ENCODE measurements at regions not wholly inside any gene's neighbourhood (a gene's known extent, or its start where the extent isn't known, plus 50 kb on each side); places are given as distances from the start of the nearest gene placed in this dataset.

DNA sequence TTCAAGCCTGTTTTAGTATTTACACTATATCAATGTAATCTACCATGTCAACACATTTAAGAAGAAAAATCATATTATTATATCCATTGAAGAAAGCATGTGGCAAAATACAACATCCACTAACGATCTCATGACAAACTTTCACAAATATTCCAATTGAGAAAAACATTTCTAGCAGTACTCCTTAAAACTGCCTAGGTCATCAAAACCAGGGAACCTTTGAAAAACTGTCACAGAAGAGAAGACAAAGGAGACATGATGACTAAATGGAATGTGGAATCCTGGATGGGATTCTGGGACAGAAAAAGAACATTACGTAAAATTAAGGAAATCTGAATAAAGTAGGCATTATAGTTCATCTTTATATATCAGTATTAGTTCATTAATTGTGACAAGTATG lies 1091.3 kb upstream of the CDH6 start:
- TF ChIP-seq ZBTB7A (IDR thresholded peaks at IDR 0.05; ENCODE audit: low read depth) (no peak), EP300 (IDR thresholded peaks at IDR 0.05; ENCODE audit: borderline replicate concordance) (no peak), TAF1 (IDR thresholded peaks at IDR 0.05; ENCODE audit: low read depth) (no peak), TEAD4 (IDR thresholded peaks at IDR 0.05) (no peak), CREB1 (IDR thresholded peaks at IDR 0.05; ENCODE audit: low read depth) (no peak), REST (IDR thresholded peaks at IDR 0.05; ENCODE audit: low read depth) (no peak), RAD21 (IDR thresholded peaks at IDR 0.05; ENCODE audit: low read depth) (no peak), NFIC (IDR thresholded peaks at IDR 0.05) (no peak), USF1 (IDR thresholded peaks at IDR 0.05) (no peak), CEBPB (IDR thresholded peaks at IDR 0.05) (no peak), EGR1 (IDR thresholded peaks at IDR 0.05) (no peak), TCF12 (IDR thresholded peaks at IDR 0.05; ENCODE audit: low read depth) (no peak), YY1 (IDR thresholded peaks at IDR 0.05; ENCODE audit: low read depth) (no peak), FOXM1 (IDR thresholded peaks at IDR 0.05; ENCODE audit: borderline replicate concordance, low read depth) (no peak)
- TF ChIP-seq, protein P1, sequence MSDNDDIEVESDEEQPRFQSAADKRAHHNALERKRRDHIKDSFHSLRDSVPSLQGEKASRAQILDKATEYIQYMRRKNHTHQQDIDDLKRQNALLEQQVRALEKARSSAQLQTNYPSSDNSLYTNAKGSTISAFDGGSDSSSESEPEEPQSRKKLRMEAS (IDR thresholded peaks at IDR 0.05): no peak

DNA sequence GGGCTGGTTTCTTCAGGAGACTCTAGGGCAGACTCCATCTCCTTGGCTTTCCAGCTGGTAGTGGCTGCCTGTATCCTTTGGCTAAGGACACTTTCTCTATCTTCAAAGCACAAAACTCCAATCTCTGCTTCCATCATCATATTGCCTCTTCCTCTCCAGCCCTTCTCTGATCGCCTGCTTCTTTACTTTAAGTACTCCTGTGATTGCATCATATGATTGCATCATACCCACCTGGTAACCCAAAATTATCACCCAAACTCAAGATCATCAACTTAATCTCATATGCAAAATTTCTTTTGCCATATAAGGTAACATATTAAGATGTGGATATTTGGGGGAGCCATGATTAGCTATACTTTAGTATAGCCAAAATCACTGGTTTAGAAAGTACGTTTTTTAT lies 1092.6 kb upstream of the CDH6 start:
- no peak for TF ChIP-seq REST (IDR thresholded peaks at IDR 0.05; ENCODE audit: low read depth)
- peak; percentile 70; the same call in 1 of the 2 replicates for TF ChIP-seq CEBPB (IDR thresholded peaks at IDR 0.05)
- no peak for TF ChIP-seq ZBTB7A (IDR thresholded peaks at IDR 0.05; ENCODE audit: low read depth)
- no peak for TF ChIP-seq USF1 (IDR thresholded peaks at IDR 0.05)

DNA sequence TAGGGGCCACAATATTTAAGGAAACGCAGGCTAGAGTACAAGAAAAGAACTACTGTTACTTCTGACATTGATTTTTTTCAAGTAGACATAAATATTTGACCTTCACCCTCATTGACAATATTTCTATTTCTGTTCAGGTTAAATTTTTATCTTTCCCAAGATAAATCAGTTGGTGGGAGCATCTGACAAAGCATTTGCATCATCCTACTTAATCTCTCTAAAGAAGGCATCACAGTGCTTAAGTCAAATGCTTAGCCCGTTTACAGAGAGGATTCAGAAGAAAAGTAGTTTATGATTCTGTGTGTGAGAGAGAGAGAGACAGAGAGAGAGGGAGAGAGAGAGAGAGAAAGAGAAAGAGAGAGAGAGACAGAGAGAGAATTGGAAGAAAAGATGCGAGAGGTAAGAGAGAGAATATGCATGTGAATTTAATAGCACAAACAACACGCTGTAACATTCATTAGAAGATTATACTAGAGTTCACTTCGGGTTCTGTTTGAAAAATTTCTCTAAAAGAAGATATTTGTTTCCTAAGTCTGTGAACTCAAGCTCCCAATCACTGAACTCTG lies 1093.3 kb upstream of the CDH6 start:
- TF ChIP-seq EP300 (IDR thresholded peaks at IDR 0.05; ENCODE audit: borderline replicate concordance): no peak
- no peak for TF ChIP-seq TAF1 (IDR thresholded peaks at IDR 0.05; ENCODE audit: low read depth)
- TF ChIP-seq FOXM1 (IDR thresholded peaks at IDR 0.05; ENCODE audit: borderline replicate concordance, low read depth): no peak
- TF ChIP-seq EGR1 (IDR thresholded peaks at IDR 0.05): no peak

GRCh38 chr5:30099634-30100033 lies 1093.9 kb upstream of the CDH6 start:
- TF ChIP-seq, protein P1 (IDR thresholded peaks at IDR 0.05): no peak
- TF ChIP-seq FOXM1 (IDR thresholded peaks at IDR 0.05; ENCODE audit: borderline replicate concordance, low read depth) (no peak), CREB1 (IDR thresholded peaks at IDR 0.05; ENCODE audit: low read depth) (no peak), CEBPB (IDR thresholded peaks at IDR 0.05) (peak; percentile 56), RAD21 (IDR thresholded peaks at IDR 0.05; ENCODE audit: low read depth) (no peak), NFIC (IDR thresholded peaks at IDR 0.05) (no peak), YY1 (IDR thresholded peaks at IDR 0.05; ENCODE audit: low read depth) (no peak), TCF12 (IDR thresholded peaks at IDR 0.05; ENCODE audit: low read depth) (no peak), REST (IDR thresholded peaks at IDR 0.05; ENCODE audit: low read depth) (no peak), ZBTB7A (IDR thresholded peaks at IDR 0.05; ENCODE audit: low read depth) (no peak), USF1 (IDR thresholded peaks at IDR 0.05) (no peak), TAF1 (IDR thresholded peaks at IDR 0.05; ENCODE audit: low read depth) (no peak), EGR1 (IDR thresholded peaks at IDR 0.05) (no peak), EP300 (IDR thresholded peaks at IDR 0.05; ENCODE audit: borderline replicate concordance) (no peak), TEAD4 (IDR thresholded peaks at IDR 0.05) (peak; percentile 22; the same call in 1 of the 2 replicates)

Measured in Ishikawa (cell line).